Sciatic nerve (tissue), 2 donors: ENCODE measurements at regions not wholly inside any gene's neighbourhood (a gene's known extent, or its start where the extent isn't known, plus 50 kb on each side); places are given as distances from the start of the nearest gene placed in this dataset.
A peak's percentile ranks its signal among the peaks of the same experiment; 100 is the strongest.

Source experiments
- ATAC-seq: fragments of 200-7000 bp; cut with Tn5 transposase; one replicate; pipeline ENCODE4 v1.9.1; 2020; ENCODE audit warnings: mild to moderate bottlenecking, moderate library complexity
- DNase-seq: peaks from one replicate; pipeline ENCODE4 v3.0.0-alpha.2; 2020; ENCODE audit warnings: low spot score
- intact Hi-C: fragments of 100-400 bp; cut with DNase I; formaldehyde crosslinking; loops from one replicate; pipeline ENCODE4 v1.14.2; 2022
- donor health status: DM: no; HTN: no; CAD: no.
- donor health status: DM: no; HTN: no; CAD: no.

DNA sequence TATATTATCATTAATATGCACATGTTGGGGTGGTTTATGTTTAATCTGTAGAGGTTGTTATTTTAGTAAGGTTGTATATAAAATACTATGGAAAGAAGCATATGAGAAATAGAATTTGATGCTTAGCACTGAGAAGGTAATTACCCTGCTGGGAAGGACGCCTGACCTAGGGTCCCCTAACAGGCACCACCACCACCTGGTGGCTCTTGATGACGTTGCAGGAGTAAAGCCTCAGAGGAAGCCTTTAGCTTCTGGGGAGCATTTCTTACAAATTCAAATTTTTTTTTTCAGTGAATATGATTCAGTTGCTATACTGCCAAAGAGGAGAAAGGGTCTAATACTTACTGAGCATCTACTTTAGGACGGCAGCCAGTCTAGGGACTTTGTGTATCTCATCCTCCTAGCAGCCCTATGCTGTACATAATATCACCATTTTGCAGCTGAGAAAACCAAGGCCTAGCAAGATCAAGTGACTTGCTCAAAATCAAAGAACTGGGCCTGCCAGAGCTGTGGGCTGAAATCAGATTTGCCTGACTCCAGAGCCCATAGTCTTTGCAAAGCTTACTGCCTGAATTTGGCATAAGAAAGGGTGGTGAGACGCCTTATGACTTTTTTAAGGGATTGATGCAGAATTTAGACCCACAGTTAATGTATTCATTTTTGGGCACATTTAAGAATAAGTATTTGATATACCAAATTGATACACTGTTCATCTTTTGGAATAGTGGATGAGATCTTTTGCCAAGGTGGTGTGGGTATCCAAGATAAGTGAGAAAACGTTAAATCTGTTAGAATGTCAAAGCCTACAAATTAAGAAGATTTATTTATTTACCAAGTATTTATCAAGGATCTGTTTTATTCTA lies 78.8 kb upstream of the GAREM1 start:
- intact Hi-C loops, result loop anchor here (10.0 kb wide), 1 partner anchor 275 kb away; no protein-coding TSS in a partner anchor
- DNase-seq (peak; percentile 65), ATAC-seq (peak; percentile 79)

DNA sequence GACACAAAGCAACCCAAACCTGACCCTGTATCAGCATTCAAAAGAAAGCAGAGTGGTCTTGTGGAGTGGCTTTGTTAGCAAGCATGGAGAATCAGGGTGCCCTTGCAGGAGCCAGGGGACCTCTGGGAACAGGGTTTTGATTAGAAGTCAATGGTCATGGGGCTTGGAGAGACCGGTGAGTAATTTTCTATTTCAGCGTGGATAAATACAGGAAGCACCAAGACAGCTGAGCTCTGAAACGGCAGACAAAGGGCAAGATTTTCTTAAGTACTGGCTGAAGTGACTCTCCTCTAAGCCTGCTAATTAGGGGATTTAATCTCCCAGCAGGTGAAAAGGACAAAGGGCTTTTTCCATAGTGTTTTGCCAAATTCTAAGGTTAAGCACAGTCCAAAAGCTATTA lies 78.0 kb upstream of the GAREM1 start:
- ATAC-seq, result no peak
- DNase-seq, result no peak
- intact Hi-C loops, result no loop called here

DNA sequence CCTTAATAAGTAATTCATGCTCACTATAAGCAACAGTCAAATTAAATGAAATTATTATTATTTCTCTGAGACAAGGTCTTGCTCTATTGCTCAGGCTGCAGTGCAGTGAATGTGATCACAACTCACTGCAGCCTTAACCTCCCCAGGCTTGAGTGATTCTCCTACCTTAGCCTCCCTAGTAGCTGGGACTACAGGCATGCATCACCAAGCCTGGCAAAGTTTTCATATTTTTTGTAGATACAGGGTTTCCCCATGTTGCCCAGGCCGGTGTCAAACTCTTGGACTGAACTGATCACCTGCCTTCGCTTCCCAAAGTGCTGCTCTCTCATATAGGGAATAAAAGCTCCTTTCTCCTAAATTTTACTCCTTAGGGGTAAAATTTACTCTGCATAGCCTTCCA lies 74.9 kb upstream of the GAREM1 start:
- no peak for DNase-seq
- intact Hi-C loops, result no loop called here
- ATAC-seq, result no peak

DNA sequence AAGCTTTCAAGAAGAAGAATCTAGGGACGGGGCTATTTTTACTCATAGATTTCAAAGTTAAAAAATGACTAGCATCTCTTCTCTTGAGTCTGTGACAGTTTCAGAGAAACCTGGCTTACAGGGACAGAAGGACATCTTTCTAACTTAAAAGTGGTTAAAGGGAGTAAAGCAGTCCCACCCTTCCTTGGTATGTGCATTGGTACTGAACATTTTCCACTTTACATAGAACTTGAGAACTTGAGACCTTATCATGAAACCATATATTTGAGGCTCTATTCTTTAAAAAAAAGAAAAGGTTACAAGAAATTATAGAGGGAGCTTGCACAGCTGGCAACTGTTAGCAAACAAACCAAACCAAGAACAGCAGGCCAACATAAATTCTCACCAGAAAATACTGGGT lies 73.4 kb upstream of the GAREM1 start:
- DNase-seq (no peak), ATAC-seq (no peak)
- intact Hi-C loops, result no loop called here

DNA sequence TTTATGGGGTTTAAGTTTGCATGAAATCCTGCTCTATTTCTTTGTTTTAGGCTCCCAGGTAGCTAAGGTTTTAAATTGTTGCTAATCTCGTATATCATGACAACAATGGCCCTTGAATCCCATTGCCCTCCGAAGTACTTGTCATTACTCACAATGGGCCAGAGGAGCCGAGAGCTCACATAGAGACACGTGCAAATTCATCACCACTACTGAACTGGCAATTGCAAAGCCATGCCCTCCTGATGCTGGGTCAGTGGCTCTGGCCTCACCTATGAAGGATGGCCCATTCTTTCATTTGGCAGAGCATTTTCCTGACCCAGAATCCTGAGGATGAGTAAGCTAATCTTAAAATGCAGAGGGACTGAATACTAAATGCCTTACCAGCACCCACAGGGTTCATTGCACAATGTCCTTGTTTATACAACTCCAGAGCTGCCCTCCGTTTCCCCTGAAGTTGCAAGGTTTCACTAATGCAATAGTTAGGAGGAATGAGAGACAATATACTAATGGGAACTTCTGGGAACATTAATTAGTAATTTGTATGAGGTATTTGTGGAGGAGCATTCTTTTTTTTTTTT lies 71.6 kb upstream of the GAREM1 start:
- no peak for DNase-seq
- no peak for ATAC-seq
- intact Hi-C loops, result no loop called here

DNA sequence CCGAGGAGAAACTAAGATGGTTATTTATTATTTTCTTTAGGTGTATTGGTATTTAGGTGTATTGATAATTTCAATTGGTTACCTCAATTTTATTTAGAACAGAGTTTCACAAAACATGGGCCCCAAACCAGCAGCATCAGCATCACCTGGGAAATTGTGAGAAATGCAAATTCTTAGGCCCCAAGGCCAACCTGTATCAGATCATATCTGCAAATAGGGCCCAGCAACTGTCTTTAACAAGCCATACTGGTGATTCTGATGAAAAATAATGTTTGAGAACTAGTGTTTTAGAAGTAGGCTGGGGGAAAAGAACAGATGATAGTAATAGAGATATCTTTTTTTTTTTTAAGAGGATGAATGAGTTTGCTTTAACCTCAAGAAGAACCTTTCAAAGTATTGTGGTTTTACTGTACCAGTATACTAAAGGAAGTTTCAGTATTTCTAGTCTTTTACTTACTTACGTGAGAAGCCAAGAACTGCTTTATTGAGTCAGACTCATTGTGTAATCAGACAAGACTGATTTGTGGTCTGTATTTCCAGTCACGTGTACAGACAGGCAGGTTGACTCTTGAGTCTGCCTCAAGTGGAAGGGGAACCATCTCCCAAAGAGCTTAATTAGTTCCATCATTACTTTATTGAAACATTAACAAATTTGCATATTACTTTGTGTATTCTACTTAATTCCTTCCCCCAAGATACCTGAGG lies 60.4 kb upstream of the GAREM1 start:
- ATAC-seq (no peak), DNase-seq (no peak)
- intact Hi-C loops, result no loop called here

DNA sequence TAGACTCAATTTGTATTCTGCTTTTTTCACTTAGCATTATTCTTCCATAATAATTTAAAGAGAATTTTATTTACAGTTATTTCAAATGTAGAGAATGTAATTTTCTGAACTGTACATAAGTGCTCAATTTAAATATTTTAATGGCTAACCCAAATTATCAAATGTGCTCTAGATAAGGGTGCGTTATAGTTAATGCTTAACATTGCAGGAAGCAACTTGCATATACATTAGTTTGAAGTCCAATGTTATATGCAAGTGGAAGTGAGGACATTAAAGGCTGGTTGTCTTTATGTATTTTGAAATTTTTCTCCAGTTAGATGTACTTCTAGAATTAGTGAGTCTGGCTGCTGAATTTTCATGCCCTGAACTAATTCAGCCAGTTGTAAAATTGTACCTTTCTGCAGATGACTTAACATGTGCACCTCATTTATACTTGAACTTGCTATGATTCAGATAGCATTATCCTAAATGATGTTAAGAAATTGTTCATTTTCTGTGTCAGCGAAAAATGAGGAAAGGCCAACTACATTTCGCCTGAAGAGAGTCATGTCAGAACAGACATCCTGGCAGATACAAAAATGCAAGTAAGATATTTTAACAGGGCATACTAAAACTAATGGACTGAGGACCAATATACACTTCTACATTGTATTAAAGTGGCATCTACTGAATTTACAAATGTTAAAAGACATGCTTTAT lies 59.2 kb upstream of the GAREM1 start:
- no peak for DNase-seq
- ATAC-seq, result no peak
- intact Hi-C loops, result no loop called here

DNA sequence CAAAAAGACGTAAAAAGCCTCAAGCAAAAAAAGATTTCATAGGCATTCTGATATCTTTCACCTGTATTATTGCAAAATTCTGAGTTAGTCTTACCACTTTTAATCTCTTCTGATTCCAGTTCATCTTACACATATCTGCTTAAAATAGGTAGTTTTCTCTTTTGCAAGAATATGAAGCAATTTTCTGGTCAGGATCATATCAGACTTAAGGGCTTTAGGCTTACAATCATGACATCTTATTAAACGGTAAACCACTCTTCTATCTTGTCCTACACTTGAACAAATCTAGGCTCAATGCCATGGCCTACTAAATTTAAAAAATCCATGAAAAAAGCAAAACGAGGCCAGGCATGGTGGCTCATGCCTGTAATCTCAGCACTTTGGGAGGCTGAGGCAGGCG lies 50.1 kb upstream of the GAREM1 start:
- DNase-seq, result no peak
- no peak for ATAC-seq
- intact Hi-C loops, result no loop called here
